GM19023 (cell line): ENCODE measurements at regions not wholly inside any gene's neighbourhood (a gene's known extent, or its start where the extent isn't known, plus 50 kb on each side); places are given as distances from the start of the nearest gene placed in this dataset.

Source experiments
- ATAC-seq: cut with Tn5 transposase; IDR thresholded peaks from one replicate; pipeline ENCODE4 v1.9.1; 2021; ENCODE audit warnings: mild to moderate bottlenecking, moderate library complexity; ENCODE audit not compliant: unreplicated experiment

GRCh38 chr10:2744547-2745200 lies 322.7 kb upstream of the PFKP start:
- no peak for ATAC-seq

DNA sequence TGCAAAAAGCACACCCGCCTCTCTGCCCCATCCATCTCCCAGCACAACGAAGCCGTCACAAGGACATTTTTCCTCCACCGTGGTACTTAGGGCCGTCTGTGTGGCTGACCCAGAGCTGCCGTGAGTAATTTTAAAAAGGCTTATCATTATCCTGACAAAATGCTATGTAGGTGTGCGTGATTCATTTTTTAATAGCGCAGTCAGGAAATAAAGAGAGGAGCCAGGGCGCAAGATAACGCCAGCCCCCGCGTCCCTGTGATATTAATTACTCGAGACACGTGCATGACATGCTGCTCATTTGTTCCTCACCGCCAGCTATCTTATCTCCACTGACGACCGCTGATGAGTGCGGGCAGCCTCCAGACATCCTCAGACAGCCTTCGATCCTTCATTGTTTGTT lies 332.7 kb upstream of the PFKP start:
- ATAC-seq, result no peak

DNA sequence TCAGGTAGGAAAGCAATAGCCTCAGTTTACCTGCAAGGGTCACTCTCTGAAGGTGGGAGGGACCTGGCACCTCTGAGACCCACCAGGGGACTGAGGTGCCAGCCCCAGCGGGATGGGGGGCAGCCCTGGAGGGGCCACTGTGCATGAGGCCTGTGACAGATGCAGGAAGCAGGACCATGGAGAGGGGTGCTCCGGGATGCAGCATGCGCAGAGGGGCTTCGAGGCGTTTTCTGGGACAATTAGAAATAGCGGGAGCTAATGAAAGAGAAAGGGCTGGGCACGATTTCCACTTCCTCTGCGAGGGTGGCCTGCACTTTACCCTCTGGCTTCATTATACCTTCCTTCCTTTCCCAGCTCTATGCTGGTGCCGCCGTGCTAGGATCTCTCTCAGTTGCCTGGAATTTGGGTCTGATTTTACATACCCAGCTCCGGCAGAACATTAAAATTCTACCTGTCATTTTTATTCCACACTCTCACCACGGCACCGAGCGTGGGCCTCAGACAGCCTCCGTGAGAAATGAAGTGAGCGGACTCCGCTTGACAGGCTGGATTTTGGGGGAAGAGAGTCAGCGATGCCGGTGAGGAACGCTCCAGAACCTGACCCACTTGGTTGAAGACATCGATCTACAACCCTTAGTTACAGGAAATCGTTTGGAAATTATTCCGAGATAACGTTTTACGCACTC lies 333.9 kb upstream of the PFKP start:
- no peak for ATAC-seq

GRCh38 chr10:2731940-2732339 lies 335.4 kb upstream of the PFKP start:
- no peak for ATAC-seq

GRCh38 chr10:2729197-2729596 lies 338.2 kb upstream of the PFKP start:
- ATAC-seq, result no peak

DNA sequence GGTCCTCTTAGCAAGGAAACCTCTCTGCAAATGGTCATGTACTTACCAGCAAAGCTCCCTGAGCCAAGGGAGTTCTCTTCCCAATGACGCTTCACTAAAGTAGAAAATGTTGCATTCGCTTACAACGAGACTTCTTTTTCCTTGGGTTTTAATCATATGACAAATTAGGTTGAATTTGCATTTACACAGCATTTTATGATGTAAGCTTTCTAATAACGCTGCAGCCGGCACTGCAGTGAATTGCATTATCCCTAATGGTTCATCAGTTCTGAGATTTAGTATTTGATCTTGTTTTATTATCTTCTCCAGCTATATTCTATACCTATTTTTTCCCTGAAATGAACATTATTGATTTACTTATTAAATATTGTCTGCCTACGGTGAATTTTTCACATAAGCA lies 339.3 kb upstream of the PFKP start:
- no peak for ATAC-seq

DNA sequence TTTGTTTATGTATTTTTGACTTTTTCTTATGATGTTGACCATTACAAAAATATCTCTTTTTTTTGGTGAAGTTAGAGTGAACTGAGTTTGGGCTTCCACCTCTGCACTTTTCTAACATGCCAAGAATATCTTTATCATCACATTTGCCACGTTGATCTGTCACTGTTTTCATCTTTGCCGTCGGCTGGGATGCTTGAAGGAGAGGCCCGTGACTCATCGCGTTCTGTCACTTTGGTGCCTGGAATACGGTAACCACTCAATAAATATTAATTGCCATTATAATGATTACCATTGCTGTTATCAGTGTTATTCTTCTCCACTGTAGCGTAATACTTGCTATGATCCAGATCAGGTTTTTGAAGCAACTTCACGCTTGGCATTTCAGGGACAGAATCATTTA lies 350.8 kb upstream of the PFKP start:
- ATAC-seq, result no peak

- no peak for ATAC-seq
Observed at GRCh38 chr10:2714597-2714996, 352.8 kb upstream of the PFKP start.

DNA sequence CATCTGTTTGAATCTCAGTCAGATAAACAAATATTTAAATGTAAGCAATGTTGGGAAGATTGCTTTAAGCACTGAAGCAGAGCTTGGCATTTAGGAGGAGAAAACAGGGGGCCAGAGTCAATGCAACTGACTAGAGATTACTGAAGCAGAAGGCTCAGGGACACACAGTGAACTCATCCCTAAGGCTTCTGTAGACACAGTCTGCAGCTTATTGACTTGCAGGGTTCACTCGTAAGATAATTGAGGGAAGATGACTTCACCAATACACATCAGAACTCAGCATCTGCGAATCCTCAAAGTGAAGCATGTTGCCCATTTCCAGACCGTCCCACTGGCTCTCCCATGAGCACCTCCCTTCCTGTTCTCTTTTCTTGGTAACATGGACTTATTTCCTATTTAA lies 363.4 kb upstream of the PFKP start:
- no peak for ATAC-seq

- no peak for ATAC-seq
Observed at GRCh38 chr10:2701802-2702201, 365.5 kb upstream of the PFKP start.

- ATAC-seq, result peak; percentile 55
Observed at GRCh38 chr10:2700626-2701305, 366.6 kb upstream of the PFKP start.

GRCh38 chr10:2688958-2689357 lies 378.4 kb upstream of the PFKP start:
- no peak for ATAC-seq

- no peak for ATAC-seq
Observed at GRCh38 chr10:2686691-2687090, 380.7 kb upstream of the PFKP start.

DNA sequence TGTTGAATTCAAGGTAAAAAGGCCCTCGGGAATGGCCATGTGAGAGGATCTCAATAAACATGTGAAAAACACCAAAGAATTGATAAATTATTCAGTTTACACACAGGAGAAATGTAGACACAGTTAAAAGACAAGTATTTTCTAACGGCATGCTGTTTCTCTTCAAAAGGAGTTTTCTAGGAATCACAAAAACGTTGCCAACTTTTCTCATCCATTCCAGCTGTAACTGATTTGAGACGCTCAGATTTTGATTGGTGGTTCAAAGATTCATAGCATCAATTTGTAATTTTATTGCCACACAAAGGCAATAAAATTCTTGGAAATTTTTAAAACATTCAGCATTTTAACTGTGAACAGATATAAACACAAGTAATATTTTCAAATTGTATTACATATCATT lies 384.9 kb upstream of the PFKP start:
- ATAC-seq, result no peak

DNA sequence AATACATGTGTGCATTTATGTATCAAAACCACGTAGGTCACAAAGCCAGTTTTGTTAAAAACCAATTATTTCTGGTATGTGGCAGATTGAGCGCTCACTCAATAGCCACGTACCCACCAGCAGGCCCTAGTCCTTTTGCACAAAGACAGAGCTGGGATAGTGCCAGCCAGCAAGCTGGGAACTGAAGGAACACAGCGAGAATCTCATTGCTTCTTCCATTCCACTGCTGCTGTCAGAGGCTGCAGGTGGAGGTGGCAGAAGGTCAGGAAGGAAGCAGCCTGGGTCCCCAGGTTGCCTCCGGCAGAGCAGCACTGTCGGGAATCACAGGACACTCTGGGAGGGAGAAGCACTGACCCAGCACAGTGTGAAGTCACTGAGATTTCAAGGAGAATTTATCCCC lies 385.5 kb upstream of the PFKP start:
- no peak for ATAC-seq

DNA sequence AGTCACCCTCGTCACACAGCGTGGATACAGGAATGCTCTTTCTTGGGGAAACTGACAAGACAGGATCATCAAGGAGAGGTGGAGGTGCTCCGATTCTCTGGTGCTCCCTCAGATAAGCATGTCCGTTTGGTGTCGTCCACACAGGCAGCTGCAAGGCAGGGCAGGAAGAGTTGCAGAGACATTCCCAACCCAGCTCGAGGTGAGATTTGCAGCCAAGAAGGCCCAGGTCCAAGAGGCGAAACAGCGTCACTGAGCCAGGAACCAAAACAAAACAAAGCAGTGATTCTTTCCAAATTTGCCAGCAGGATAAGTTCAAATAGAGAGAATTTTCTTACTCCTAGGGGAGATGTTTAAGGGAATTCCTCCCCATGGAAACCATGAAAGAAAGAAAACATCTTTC lies 386.5 kb upstream of the PFKP start:
- no peak for ATAC-seq

DNA sequence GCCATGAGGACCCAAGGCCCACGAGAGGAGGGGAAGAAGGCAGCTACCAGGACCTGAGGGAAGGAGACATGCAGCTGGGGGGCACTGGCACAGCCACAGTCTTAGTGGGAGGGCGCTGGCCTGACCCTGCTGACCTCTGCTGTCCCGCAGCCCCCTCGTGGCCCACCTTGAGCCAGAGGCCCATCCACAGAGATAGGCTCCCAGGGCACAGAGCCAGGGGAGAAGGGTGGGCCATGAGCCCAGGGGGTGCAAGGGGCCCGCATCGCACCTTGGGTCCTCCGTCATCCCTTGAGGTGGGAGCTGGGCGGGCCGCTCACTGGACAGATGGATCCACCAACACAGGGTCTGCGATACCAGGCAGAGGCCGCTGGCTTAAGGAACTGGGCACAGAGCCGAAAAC lies 387.7 kb upstream of the PFKP start:
- no peak for ATAC-seq

DNA sequence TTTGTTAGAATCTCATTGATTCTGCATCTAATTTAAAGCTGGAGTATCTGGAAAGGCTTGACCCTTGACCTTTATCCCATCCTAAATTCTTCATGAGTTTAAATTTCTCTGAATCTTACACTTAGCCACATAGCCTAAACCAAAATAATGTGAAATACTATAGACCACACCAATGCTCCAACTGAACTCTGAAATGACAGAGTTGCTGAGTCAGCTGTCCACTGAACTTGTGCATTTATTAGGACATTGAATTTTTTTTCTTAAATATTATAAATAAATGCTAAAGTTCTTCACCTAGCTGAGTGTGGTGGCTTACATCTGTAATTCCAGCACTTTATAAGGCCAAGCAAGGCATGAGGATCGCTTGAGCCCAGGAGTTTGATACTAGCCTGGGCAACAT lies 390.9 kb upstream of the PFKP start:
- ATAC-seq, result no peak

DNA sequence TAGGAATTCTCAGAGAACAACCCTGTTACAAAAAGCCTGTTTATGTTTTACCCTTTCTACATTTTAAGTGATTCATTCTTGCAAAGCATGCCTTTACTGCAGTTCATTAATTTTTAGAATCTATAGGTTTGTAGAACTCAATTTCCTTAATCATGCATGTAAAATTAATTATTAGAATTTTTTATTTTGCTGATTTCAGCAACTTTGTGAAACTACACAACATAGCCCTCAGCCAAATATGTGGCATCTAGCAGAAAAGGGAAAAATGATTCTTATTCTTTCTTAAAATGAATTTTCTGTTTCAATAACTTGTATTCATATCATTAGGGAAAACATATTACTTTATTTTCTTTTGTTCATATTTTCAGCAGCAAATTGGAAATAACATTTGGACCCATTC lies 392.9 kb upstream of the PFKP start:
- ATAC-seq, result no peak

DNA sequence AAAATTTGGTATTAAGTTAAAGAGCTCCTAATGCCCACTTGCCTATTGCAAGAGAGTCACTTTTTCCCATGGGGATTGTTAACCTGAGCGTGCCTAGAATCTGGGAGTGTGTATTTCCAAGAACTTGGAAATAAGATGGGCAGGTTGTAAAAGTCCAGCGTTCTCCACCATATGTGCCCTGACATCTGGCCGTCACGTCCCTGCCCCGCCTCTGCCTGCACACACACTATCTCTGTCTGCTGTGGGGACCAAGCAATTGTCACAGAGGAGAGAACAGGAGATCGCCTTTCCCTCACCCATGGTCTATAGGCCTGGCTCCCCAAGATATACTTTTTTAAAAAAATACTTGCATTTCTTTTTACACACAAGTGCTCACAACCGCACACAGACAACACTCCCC lies 396.5 kb upstream of the PFKP start:
- ATAC-seq, result no peak

GRCh38 chr10:2665772-2666171 lies 401.6 kb upstream of the PFKP start:
- no peak for ATAC-seq

GRCh38 chr10:2660276-2660675 lies 407.1 kb upstream of the PFKP start:
- no peak for ATAC-seq
